Activated B cell treated with CpG ODN at 0.5 μM for 24 hours (primary cell): ENCODE measurements at regions not wholly inside any gene's neighbourhood (a gene's known extent, or its start where the extent isn't known, plus 50 kb on each side); places are given as distances from the start of the nearest gene placed in this dataset.

Source experiments
- ATAC-seq: fragments of 200-7000 bp; cut with Tn5 transposase; one replicate; pipeline ENCODE4 v1.10.0; 2021; ENCODE audit warnings: low read depth, mild to moderate bottlenecking, moderate library complexity
- CTCF ChIA-PET: fragments of 350-600 bp; sonication (Branson Sonifier 250); formaldehyde crosslinking; loops from one replicate; lab custom pipeline; 2021; ENCODE audit warnings: antibody characterized with exemption; lab: Charles Lee
- POLR2A ChIA-PET: fragments of 350-600 bp; sonication (Branson Sonifier 250); formaldehyde crosslinking; loops from one replicate; lab custom pipeline; 2021; ENCODE audit warnings: antibody characterized with exemption; lab: Charles Lee
- DNase-seq: peaks from one replicate; pipeline ENCODE4 v3.0.0; 2022
- H3K27ac Mint-ChIP-seq: one replicate; pipeline ENCODE4 v1.8.0; 2020; ENCODE audit warnings: mixed read lengths
- H3K27me3 Mint-ChIP-seq: one replicate; pipeline ENCODE4 v1.8.0; 2021; ENCODE audit warnings: mixed read lengths
- H3K36me3 Mint-ChIP-seq: one replicate; pipeline ENCODE4 v1.8.0; 2021; ENCODE audit warnings: low read depth, mixed read lengths
- H3K4me1 Mint-ChIP-seq: one replicate; pipeline ENCODE4 v1.8.0; 2021; ENCODE audit warnings: mixed read lengths
- H3K4me3 Mint-ChIP-seq: one replicate; pipeline ENCODE4 v1.8.0; 2020; ENCODE audit warnings: mild to moderate bottlenecking, mixed read lengths
- H3K9me3 Mint-ChIP-seq: one replicate; pipeline ENCODE4 v1.8.0; 2020; ENCODE audit warnings: mixed read lengths
- intact Hi-C: fragments of 100-400 bp; cut with micrococcal nuclease; formaldehyde crosslinking; loops from one replicate; pipeline ENCODE4 v1.15.1; 2024
- TF ChIP-seq, protein P1 (sequence below): fragments of 200-600 bp; IDR thresholded peaks from one replicate; pipeline ENCODE4 v1.8.0; 2022; ENCODE audit warnings: antibody characterized with exemption, mild to moderate bottlenecking

- Mint-ChIP-seq H3K27ac (no peak overlapping the region), H3K27me3 (no peaks in the 10 kb centered on the region), H3K4me1 (no peaks in the 10 kb centered on the region), H3K36me3 (no peaks in the 10 kb centered on the region), H3K9me3 (peaks cover 4% of the 10 kb centered on the region), H3K4me3 (no peak overlapping the region)
- TF ChIP-seq, protein P1, sequence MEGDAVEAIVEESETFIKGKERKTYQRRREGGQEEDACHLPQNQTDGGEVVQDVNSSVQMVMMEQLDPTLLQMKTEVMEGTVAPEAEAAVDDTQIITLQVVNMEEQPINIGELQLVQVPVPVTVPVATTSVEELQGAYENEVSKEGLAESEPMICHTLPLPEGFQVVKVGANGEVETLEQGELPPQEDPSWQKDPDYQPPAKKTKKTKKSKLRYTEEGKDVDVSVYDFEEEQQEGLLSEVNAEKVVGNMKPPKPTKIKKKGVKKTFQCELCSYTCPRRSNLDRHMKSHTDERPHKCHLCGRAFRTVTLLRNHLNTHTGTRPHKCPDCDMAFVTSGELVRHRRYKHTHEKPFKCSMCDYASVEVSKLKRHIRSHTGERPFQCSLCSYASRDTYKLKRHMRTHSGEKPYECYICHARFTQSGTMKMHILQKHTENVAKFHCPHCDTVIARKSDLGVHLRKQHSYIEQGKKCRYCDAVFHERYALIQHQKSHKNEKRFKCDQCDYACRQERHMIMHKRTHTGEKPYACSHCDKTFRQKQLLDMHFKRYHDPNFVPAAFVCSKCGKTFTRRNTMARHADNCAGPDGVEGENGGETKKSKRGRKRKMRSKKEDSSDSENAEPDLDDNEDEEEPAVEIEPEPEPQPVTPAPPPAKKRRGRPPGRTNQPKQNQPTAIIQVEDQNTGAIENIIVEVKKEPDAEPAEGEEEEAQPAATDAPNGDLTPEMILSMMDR = no peak
- ChIA-PET CTCF (no interaction called here), POLR2A (no interaction called here)
- intact Hi-C loops = no loop called here
- DNase-seq (no peak), ATAC-seq (no peak)
Observed at GRCh38 chr6:54633601-54634000, 213.0 kb upstream of the FAM83B start.

GRCh38 chr6:54640911-54641310 lies 205.7 kb upstream of the FAM83B start:
- intact Hi-C loops = no loop called here
- H3K27ac Mint-ChIP-seq = no peak overlapping the region
- H3K4me1 Mint-ChIP-seq = no peaks in the 10 kb centered on the region
- ATAC-seq (no peak), DNase-seq (no peak)
- TF ChIP-seq, protein P1 = no peak
- ChIA-PET POLR2A (no interaction called here), CTCF (interaction anchor here (0.9 kb wide), 1 partner anchor 16 kb away, joined by 3 read pairs; no protein-coding TSS in a partner anchor)
- peaks cover 2% of the 10 kb centered on the region for H3K9me3 Mint-ChIP-seq
- H3K27me3 Mint-ChIP-seq = no peaks in the 10 kb centered on the region
- no peaks in the 10 kb centered on the region for H3K36me3 Mint-ChIP-seq
- H3K4me3 Mint-ChIP-seq = no peak overlapping the region

- no peaks in the 10 kb centered on the region for H3K27me3 Mint-ChIP-seq
- TF ChIP-seq, protein P1 = no peak
- H3K27ac Mint-ChIP-seq = no peak overlapping the region
- intact Hi-C loops = no loop called here
- H3K36me3 Mint-ChIP-seq = no peaks in the 10 kb centered on the region
- H3K4me3 Mint-ChIP-seq = no peak overlapping the region
- ChIA-PET POLR2A (no interaction called here), CTCF (no interaction called here)
- ATAC-seq (no peak), DNase-seq (no peak)
- H3K9me3 Mint-ChIP-seq = no peaks in the 10 kb centered on the region
- no peaks in the 10 kb centered on the region for H3K4me1 Mint-ChIP-seq
Observed at GRCh38 chr6:54646069-54646950, 200.3 kb upstream of the FAM83B start.

DNA sequence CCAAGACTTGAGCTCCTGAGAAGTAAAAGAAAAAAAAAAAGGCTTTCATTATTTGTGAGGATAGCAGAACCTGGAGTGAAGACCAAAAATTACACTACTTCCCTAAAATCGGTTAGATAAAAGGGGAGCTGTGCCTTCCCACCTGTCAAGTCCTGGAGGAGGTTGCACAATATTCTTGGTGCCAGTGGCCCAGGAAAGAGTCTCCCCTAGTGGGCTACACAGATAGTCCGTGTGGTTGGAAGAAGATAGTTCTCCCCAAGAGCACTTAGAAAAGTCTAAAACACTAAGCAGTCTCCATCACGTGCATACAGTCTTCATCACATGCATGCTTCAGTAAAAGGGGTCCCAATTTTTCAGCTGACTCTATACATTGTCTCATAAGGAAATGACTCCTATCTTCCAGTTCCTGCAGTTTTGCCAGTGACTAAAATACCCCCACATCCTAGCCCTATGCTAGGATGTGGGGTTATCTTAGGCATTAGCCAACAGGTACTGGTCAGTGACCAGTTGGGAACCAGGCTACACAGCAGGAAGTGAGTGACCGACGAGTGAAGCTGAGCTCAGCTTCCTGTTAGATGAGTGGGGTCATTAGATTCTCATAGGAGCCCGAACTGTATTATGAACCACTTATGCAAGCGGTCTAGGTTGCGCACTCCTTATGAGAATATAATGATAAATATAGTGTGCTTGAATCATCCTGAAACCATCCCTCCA lies 199.5 kb upstream of the FAM83B start:
- Mint-ChIP-seq H3K27me3 (no peaks in the 10 kb centered on the region), H3K4me3 (no peak overlapping the region), H3K4me1 (no peaks in the 10 kb centered on the region), H3K9me3 (no peaks in the 10 kb centered on the region), H3K27ac (no peak overlapping the region), H3K36me3 (no peaks in the 10 kb centered on the region)
- ATAC-seq (no peak), DNase-seq (no peak)
- intact Hi-C loops = no loop called here
- ChIA-PET POLR2A (no interaction called here), CTCF (no interaction called here)
- TF ChIP-seq, protein P1 = no peak

DNA sequence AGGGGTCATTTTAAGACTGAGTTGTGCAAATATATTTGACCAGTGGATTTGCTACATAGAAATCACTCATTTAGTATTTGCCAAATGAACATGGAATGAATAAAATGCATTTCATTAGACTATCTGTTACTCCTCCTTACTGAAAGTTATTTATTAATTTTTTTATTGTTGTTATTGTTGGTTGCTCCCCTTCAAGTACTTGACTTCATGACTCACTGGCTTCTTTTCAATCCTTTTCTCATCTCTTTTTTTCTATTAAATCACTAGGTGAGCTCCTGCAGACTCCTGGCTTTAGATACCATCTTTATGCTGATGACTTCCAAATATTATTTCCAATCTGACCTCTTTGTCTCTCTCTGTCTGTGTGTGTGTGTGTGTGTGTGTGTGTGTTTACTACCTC lies 192.2 kb upstream of the FAM83B start:
- H3K4me3 Mint-ChIP-seq = no peak overlapping the region
- no peak for DNase-seq
- POLR2A ChIA-PET = interaction anchor here (0.6 kb wide), 1 partner anchor 15 kb away, joined by 15 read pairs; no protein-coding TSS in a partner anchor
- H3K36me3 Mint-ChIP-seq = no peaks in the 10 kb centered on the region
- H3K27ac Mint-ChIP-seq = no peak overlapping the region
- H3K9me3 Mint-ChIP-seq = no peaks in the 10 kb centered on the region
- H3K4me1 Mint-ChIP-seq = no peaks in the 10 kb centered on the region
- TF ChIP-seq, protein P1 = no peak
- CTCF ChIA-PET = no interaction called here
- H3K27me3 Mint-ChIP-seq = no peaks in the 10 kb centered on the region
- no peak for ATAC-seq
- intact Hi-C loops = no loop called here
